Medulla oblongata (tissue), 1 donor: ENCODE measurements at regions not wholly inside any gene's neighbourhood (a gene's known extent, or its start where the extent isn't known, plus 50 kb on each side); places are given as distances from the start of the nearest gene placed in this dataset.

ENCODE experiments used
- DNase-seq: peaks from one replicate; pipeline ENCODE4 v3.0.0-alpha.2; 2015; ENCODE audit errors: extremely low spot score

DNA sequence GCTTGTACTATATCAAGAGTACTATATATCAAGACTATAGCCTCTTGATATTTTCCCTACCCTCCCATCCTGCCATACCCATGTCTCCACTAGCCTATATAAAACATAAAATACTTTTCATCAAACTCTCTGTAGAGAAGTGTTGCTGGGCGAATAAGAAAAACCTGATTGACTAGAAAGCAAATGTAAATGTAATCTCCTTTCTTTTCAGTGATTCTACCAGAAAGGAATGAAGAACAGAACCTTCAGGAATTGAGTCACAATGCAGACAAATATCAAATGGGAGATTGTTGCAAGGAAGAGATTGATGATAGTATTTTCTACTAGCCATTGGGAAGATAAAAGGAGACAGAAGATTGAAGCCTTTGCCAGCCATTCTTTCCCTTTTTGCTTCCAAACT is 89.2 kb downstream of the KCNRG start:
- DNase-seq: no peak

- no peak for DNase-seq
Observed at GRCh38 chr13:50106559-50106958, 91.3 kb downstream of the KCNRG start.

GRCh38 chr13:50107205-50107604 is 92.0 kb downstream of the KCNRG start:
- DNase-seq: no peak

GRCh38 chr13:50114961-50115360 is 99.7 kb downstream of the KCNRG start:
- DNase-seq: no peak

- DNase-seq: no peak
Observed at GRCh38 chr13:50115695-50116094, 100.5 kb downstream of the KCNRG start.

DNA sequence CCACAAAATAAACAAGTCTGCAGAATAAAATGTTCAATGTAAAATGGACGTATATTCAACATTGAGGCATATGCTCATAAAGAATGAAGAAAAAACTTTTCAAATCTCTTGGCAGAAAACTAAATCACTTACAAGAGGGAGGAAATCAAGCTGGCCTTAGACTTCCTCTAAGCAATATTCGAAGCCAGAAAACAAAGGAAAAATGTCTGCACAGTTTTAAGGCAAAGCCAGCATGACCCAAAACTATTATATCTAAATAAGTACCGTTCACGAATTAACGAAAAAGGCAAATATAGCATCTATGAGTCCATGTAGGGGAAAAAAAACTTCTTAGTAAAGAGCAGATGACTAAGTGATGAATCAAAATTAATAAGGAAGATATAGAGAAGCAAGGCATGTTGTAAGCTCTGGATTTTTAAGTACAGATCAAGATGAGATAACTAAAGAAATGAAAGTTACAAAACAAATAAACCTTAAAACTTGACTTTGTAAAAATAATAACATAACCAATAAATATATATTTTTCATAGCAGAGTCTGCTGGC is 101.3 kb downstream of the KCNRG start:
- no peak for DNase-seq

GRCh38 chr13:50119591-50119990 is 104.3 kb downstream of the KCNRG start:
- DNase-seq: no peak

- DNase-seq: peak; percentile 59
Observed at GRCh38 chr13:50122455-50122854, 107.2 kb downstream of the KCNRG start.

GRCh38 chr13:50123002-50123401 is 107.8 kb downstream of the KCNRG start:
- DNase-seq: no peak

DNA sequence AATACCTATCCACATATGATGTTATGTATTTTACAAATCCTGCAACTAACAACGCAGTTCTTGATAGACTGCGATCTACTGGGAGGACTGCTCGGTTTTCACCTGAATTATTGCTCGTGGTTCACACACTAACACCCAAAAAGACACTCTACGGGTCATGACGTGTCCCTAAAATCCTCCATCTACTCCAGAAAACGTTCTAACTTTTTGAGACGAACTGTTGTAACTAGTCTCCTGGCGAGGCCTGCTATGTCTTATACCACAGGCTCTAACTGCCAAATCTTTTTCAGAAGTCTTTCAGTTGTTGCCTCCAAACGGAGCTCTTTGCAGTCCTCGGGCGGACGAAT is 108.2 kb downstream of the KCNRG start:
- peak; percentile 77 for DNase-seq

DNA sequence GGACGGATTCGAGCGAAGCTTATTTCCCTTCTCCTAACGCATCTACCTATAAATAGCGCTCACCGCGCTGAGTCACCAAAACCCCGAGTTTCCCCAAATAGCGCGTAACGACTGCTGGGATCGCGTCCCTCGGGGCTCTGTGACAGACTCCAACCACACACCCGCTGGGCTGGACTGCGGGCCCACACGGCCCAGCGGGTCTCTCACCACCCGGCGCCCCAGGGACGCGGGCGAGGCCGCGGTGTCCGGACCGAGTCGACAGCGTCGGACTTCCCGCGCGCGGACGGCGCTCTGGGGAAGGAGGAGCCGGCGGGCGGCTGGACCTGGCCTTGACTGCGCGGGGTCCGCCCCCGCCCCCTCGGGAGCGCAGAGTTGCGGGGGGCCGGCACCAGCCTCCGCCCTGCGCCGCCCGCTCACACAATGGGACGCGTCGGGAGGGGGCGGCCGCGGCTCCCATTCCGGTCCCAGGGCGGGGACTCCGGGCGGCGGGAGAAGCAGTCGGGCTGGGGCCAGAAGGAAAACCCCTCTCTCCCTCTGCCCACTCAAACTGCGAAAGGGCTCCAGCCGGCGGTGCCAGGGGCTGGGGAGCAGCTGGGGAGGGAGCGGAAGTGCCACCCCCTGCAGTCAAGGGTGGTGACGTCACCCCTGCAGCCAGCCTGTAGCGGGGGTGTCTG is 108.8 kb downstream of the KCNRG start:
- DNase-seq: peak; percentile 96

- no peak for DNase-seq
Observed at GRCh38 chr13:50124536-50125303, 109.5 kb downstream of the KCNRG start.

GRCh38 chr13:50125304-50125553 is 110.0 kb downstream of the KCNRG start:
- no peak for DNase-seq

GRCh38 chr13:50125554-50126262 is 110.5 kb downstream of the KCNRG start:
- DNase-seq: peak; percentile 93

- DNase-seq: peak; percentile 33
Observed at GRCh38 chr13:50126263-50126992, 111.2 kb downstream of the KCNRG start.

DNA sequence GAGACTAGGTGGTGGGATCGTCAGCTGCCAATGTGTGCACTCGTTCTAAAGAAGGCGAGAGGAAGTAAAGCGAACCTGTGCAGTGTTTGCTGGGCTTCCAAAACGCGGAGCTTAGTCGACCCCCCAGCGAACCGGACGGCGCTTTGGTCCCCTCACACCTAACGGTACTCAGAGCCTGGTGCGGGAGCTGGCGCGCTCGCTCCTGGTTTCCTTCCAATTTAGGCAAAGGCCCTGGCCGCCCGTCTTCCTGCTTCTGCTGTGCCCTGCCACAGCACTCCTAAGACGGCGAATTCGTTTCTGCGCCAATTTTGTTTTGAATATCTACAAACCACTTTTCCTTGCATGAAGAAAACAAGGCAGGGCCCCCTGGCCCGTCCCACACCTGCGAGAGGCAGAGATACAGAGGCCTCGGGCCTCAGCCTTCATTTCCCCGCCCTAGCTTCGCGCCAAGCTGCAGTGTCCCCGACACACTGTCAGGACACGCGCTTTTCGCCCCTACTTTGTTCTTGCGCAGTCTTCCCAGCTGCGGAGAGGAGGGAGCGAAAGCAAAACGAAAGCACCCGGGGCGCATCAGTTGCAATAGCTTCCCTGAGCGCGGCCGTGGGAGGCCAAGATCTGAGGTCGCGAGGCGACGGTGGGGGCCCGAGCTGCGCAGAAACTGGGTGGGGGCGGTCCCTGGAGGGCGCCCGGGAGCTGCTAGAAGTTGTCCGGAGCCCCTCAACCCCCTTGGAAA is 111.9 kb downstream of the KCNRG start:
- DNase-seq: no peak

- no peak for DNase-seq
Observed at GRCh38 chr13:50127726-50128291, 112.6 kb downstream of the KCNRG start.

DNA sequence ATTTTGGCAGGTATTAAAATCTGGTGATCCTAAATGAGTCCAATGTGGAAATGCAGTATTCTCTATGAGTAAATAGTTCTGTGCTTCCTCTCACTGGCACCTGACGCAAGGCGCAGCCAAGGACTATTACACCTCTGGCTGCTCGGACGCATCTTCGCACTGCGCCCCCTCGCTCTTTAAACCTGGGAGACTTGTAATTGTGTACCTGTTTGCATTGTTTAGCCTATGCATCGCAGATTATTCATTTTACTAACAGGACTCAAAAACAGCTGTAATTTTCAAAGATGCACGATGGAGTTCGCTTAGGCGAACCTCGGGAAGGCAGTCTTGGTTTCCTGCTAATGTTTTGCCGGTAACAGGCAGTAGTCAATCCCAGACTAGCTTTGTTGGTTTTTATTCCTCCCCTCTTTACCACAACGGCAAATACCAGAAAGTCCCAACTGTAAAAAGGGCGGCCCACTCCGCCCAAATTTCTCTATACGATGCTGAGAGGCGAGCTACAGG is 113.2 kb downstream of the KCNRG start:
- no peak for DNase-seq

- DNase-seq: no peak
Observed at GRCh38 chr13:50129081-50129705, 113.9 kb downstream of the KCNRG start.

DNA sequence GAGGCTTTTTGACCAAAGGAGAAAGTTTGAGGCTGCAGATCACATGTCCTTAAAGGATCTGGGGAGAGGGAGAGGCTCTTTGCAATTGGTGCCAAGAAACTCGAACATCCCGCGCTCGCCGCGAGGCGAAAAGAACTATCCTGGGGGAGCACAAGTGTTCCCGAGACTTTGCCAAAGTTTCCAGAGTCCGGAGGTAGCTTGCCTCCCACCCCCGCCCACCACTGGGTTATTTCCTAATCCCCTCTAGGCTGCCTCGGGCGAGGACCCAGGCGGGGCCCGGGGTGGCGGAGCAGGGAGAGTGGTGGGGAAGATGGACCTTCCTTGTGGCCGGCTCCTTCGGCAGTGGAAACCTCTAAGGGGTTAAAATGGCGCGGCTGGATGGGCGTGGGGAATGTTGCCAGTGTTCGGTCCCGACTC is 114.5 kb downstream of the KCNRG start:
- DNase-seq: no peak
